ENCODE measurements at regions not wholly inside any gene's neighbourhood (a gene's known extent, or its start where the extent isn't known, plus 50 kb on each side); places are given as distances from the start of the nearest gene placed in this dataset.

- TF ChIP-seq EZH2 (IDR thresholded peaks at IDR 0.05; ENCODE audit: insufficient read depth, poor library complexity, severe bottlenecking) = no peak
- no peak for TF ChIP-seq EZH2phosphoT487 (IDR thresholded peaks at IDR 0.05; ENCODE audit: insufficient read depth, low read depth)
Observed at GRCh38 chr1:208951908-208952307, 631.6 kb upstream of the CAMK1G start.
